Pulmonary artery endothelial cell (primary cell): ENCODE measurements at regions not wholly inside any gene's neighbourhood (a gene's known extent, or its start where the extent isn't known, plus 50 kb on each side); places are given as distances from the start of the nearest gene placed in this dataset.

Experiments
- DNase-seq: peaks from one replicate; pipeline ENCODE4 v3.0.0-alpha.2; 2011; ENCODE audit warnings: low read depth, low spot score

- DNase-seq, result no peak
These were observed 404.7 kb downstream of the TLE4 start for GRCh38 chr9:79976257-79977073.

GRCh38 chr9:79975621-79976256 is 404.0 kb downstream of the TLE4 start:
- no peak for DNase-seq

- DNase-seq, result no peak
These were observed 403.1 kb downstream of the TLE4 start for GRCh38 chr9:79974806-79975422.

GRCh38 chr9:79973627-79974026 is 401.9 kb downstream of the TLE4 start:
- DNase-seq, result no peak

GRCh38 chr9:79970146-79970425 is 398.3 kb downstream of the TLE4 start:
- DNase-seq, result no peak

- no peak for DNase-seq
These were observed 397.8 kb downstream of the TLE4 start for GRCh38 chr9:79969393-79970145.

GRCh38 chr9:79968533-79968932 is 396.8 kb downstream of the TLE4 start:
- no peak for DNase-seq

- DNase-seq, result no peak
These were observed 391.1 kb downstream of the TLE4 start for GRCh38 chr9:79962836-79963235.

- no peak for DNase-seq
These were observed 390.4 kb downstream of the TLE4 start for GRCh38 chr9:79962150-79962549.

GRCh38 chr9:79955300-79955699 is 383.5 kb downstream of the TLE4 start:
- no peak for DNase-seq

GRCh38 chr9:79953908-79954307 is 382.1 kb downstream of the TLE4 start:
- DNase-seq, result no peak

- no peak for DNase-seq
These were observed 380.6 kb downstream of the TLE4 start for GRCh38 chr9:79952401-79952800.

- DNase-seq, result no peak
These were observed 374.9 kb downstream of the TLE4 start for GRCh38 chr9:79946712-79947111.

- no peak for DNase-seq
These were observed 373.7 kb downstream of the TLE4 start for GRCh38 chr9:79945495-79945894.

- no peak for DNase-seq
These were observed 373.3 kb downstream of the TLE4 start for GRCh38 chr9:79945016-79945415.

- no peak for DNase-seq
These were observed 369.2 kb downstream of the TLE4 start for GRCh38 chr9:79940919-79941318.

GRCh38 chr9:79939819-79940218 is 368.1 kb downstream of the TLE4 start:
- DNase-seq, result no peak

- DNase-seq, result no peak
These were observed 364.6 kb downstream of the TLE4 start for GRCh38 chr9:79936336-79936735.

- no peak for DNase-seq
These were observed 357.5 kb downstream of the TLE4 start for GRCh38 chr9:79929285-79929684.

- no peak for DNase-seq
These were observed 357.0 kb downstream of the TLE4 start for GRCh38 chr9:79928661-79929223.

GRCh38 chr9:79925326-79925725 is 353.6 kb downstream of the TLE4 start:
- no peak for DNase-seq

GRCh38 chr9:79924836-79925235 is 353.1 kb downstream of the TLE4 start:
- no peak for DNase-seq
